HG02571 (cell line): ENCODE measurements at regions not wholly inside any gene's neighbourhood (a gene's known extent, or its start where the extent isn't known, plus 50 kb on each side); places are given as distances from the start of the nearest gene placed in this dataset.
A peak's percentile ranks its signal among the peaks of the same experiment; 100 is the strongest.

Experiments used
- ATAC-seq: cut with Tn5 transposase; IDR thresholded peaks from one replicate; pipeline ENCODE4 v1.9.1; 2021; ENCODE audit warnings: mild to moderate bottlenecking, moderate library complexity; ENCODE audit not compliant: unreplicated experiment

DNA sequence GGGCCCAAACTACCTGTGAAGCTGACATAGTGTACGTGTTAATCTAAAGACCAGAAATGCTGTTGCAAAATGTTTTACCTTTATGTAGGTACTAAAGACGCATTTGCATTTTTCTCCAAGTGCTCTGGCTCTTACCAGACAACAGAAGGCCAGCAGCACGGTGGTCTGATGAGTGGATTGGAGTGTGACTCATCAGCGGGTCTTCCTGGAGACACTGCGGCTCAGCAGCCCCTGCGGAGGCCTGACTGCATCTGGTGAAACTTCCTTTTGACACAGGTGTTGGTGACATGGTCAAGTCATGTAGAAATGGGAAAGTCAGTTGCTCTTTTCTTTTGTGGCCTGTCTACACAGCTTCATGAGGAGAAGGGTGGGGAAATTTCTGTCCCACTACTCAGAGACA, 723.6 kb downstream of the INHBA start:
- ATAC-seq, result no peak

DNA sequence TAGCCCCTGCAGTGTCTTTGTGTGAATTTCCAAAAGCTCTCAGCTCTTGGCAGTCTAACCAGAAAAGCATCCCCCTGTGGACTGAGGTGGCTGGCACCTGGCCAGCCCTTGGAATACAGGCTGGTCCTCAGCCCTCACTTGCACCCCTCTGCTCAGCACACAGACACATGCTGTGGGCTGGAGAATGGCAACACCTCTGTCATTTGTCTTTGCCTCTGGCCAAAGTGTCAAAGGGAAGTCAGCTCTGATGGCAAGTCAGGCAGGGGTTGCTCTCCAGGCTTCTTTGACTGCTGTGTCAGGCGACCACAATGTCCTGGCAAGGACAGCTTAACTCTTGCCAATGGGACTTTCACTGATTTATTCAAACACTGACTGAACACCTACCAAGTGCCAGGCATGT, 724.8 kb downstream of the INHBA start:
- no peak for ATAC-seq

DNA sequence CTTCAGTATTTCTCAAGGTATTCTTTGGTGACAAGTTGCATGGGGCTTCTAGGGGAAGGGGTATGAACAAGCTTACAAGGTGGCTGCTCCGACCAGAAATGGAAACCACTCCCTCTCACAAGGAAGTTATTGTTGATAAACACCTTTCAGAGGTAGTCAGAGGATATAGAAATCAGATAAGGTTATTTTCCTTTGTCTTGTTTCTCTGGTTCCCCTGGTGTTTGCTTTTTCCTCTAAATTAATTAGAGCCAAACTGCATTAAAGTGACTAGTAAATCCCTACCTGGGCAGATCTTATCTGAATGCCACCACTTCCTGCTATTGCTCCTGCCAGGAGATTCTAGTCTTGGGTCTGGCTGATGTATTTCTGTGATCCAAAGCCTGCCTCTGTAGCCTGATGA, 725.4 kb downstream of the INHBA start:
- ATAC-seq, result no peak

DNA sequence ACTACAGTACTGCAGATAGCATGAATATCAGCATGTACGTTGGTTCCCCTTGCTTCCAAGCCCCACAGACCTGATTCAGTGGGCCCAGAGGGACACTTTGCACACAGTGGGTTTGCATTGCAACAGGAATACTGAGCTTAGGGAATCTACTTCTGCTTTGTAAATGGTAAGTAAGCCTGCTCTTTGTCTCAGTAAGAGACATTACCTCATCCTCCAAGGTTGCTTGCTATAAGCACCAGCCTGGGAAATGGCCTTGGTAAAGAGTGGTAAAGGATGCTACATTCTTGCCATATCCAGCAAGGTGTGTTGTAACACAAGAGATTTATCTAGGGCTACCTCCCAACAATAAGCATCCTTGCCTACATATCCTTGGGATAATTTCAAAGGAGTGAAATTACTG, 730.5 kb downstream of the INHBA start:
- ATAC-seq, result no peak

DNA sequence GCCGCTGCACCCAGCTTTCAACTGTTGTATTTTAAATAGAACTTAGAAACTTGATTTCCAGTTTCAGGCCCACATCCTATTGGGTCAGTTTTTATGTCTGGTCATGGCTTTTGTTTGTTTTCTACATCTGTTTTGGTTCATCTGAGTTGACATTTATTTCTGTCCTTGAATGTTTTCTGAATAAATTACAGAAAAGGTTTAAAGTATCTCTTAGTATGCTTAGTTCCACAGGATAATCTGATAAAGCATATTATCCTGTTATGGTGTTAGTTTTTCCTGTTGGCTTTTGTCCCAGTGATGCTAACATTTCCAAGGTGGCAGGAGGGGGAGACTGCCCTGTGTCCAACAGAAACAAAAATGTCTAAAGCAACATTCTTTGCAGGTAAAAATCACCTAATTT, 733.2 kb downstream of the INHBA start:
- no peak for ATAC-seq

DNA sequence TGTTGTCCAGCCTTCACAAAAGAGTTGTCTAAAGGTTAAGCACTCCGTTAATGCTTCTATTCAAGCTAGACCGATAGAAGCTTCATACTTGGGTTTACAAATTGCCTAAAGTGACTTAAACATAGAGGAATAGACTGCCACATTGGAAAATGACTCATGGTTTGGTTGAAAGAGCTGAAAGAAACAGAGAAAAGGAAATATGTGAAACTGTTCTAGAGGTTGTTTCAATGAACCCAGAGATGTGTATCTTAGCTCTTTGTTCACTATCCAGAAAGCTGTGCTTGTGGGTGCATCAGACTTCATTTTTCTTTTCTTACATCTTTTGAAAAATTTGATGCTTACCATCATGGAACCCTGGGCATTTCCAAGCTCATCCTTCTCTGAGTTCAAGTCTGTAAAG, 736.2 kb downstream of the INHBA start:
- ATAC-seq, result no peak

DNA sequence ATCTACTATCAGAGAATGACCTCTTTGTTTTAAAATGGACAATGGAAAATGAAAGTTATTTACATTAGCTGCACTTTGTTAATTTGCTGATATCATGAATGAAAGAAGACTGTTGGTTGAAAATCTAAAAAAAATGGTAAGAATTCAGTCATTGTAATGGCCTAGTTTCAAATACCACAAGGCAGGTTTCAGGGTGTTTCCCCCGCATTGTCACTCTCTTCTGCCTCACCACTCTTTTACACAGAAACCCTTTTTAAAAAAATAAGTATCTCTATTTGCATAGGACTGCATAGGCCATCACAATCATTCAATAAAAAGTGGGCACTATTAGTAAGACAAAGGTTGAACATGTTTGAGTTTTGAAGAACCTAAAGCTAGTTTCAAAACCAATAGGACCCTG, 737.1 kb downstream of the INHBA start:
- ATAC-seq, result peak; percentile 76

DNA sequence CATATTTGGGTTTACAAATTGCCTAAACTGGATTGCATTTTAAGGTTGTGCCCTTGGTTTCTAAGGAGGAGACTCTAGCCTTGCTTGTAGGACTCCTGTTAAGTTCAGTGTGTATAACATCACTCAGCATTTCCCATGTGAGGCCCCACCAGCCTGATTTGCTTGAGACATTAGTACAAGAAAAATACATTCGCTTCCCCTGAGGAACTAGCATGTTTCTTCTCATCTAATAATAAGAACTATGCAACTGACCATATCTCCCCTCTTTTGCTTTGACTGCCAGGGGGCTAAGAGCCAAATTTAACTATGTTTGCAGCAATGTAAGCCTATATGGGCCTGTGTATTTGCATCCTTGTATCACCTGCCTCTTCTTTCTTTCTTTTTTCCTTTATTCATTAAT, 737.9 kb downstream of the INHBA start:
- no peak for ATAC-seq

DNA sequence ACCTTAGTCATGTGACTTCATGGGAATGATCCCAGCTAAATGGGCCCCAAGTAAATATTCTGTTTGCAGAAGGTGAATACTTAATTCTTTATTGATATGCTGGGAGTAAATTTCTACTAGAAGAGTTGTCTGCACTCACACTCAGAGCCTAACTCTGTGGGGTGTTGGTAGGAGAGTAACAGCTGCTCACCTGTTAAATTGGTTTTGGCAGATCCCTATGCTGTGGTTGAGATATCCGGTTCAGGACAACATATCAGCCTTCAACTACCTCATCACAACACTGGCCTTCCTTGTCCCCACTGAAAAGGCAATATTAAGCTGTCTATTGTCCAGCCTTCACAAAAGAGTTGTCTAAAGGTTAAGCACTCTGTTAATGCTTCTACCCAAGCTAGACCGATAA, 738.3 kb downstream of the INHBA start:
- ATAC-seq, result no peak

DNA sequence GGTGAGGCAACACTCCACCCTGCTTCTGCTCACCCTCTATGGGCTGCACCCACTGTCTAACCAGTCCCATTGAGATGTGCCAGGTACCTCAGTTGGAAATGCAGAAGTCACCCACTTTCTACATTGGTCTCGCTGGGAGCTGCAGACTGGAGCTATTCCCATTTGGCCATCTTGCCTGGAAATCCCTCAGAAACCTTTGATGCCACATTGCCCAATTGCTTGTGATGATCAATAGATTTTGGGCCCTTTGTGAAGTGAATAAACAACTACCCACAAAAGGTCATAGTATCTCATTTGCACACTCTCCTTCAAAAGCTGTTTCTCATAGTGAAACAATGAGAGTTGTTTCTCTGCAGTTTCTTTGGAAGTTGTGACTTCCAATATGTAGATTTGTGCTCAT, 742.9 kb downstream of the INHBA start:
- no peak for ATAC-seq

DNA sequence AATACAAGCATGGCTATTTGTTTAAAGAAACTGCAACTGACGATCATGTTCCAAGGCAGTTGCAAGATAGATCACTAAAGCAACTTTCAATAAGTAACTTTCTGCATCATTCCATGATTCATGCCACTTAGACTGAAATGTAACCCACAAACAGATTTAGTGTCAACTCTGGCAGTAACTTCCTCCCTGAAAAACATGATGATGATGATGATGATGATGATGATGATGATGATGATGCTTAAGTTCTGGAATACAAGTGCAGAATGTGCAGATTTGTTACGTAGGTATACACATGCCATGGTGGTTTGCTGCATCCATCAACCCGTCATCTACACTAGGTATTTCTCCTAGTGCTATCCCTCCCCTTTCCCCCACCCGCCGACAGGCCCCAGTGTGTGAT, 754.7 kb downstream of the INHBA start:
- no peak for ATAC-seq

DNA sequence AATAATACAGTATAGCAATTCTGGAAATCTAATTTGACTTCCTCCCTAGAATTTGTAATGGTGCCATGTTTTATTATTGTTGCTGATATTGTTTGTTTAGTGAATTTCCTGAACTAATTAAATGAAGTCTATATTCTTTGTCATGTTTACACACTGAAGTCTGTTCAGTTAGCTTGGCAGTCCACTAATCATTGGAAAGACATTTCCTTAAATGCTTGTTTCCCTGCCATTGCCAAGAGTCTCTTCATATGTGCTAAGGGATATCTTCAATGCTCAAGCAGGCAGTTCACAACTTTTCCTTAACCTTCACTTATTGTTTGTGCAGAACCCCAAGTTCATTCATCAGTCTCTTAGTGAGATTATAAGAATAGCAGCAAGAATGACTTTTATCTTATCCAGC, 755.3 kb downstream of the INHBA start:
- ATAC-seq, result no peak

DNA sequence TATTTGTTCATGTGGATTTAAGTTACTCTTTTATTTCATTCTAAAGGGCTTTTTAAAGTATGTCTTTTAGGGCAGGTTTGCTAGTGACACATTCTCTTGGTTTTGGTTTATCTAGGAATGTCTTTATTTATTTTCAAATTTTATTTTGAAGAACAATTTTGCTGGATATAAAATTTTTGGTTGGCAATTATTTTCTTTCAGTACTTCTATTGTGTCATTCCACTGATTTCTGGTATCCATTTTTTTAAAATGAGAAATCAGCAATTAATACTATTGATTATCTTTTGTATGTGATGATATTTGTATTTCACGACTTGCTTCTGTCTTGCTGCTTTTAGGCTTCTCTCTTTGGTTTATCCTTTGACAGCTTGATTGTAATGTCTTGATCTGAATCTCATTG, 756.3 kb downstream of the INHBA start:
- no peak for ATAC-seq

DNA sequence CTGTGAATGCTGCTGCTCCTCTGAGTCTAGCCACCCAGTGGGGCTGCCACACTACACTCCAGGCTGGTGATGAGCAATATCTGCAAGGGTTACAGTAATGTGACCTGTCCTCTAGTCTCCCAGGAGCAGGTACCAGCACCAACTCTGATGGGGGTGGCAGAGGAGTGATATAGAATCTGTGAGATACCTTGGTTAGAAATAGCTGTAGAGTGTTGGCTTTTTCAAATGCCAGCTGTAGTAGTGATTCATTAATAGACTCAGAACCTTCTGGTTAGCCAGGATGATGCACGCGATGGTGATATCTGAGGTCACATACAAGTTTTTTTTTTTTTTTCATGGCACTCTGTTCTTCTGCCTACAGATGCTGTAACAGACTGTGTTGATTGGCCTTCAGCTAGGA, 757.1 kb downstream of the INHBA start:
- ATAC-seq, result no peak

DNA sequence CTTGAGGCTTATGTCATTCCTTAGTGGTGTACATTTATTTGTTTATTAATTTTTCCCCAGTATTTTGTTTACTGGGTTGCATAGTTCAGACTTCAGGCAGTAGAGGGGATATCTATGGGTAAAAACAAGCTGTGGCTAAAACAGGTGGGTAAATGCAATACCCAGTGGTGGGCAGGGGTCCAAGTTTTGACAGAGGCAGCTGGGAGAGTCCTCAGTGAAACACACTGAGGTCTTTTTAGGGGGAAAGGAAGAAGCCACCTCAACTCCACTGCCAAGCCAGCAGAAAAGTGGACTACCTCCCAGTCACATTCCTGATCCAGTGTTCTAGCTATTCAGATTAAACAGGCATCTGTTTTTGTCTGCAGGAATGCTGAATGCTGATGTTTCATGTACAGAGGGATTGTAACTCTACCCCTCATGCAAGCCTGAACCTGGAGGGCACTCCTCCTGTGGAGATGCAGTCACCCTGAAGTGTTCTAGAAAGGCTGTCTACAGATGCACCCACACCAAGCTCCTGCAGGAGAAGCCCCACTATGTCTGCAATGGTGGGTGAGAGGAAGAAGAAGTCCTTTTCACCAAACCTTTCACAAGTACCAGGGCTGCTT, 757.8 kb downstream of the INHBA start:
- no peak for ATAC-seq

DNA sequence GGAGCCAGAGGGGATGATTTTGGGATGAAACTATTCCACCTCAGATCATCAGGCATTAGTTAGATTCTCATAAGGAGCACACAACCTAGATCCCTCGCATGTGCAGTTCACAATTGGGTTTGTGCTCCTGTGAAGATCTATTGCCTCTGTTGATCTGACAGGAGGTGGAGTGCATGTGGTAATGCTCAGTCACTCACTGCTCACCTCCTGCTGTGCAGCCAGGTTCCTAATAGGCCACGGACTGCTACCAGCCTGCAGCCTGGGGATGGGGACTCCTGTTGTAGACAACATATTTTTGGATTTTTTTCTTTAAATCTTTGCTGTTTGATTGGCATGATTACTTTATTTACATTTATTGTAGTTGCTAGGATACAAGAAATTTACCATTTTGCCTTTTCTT, 765.0 kb downstream of the INHBA start:
- ATAC-seq, result no peak

DNA sequence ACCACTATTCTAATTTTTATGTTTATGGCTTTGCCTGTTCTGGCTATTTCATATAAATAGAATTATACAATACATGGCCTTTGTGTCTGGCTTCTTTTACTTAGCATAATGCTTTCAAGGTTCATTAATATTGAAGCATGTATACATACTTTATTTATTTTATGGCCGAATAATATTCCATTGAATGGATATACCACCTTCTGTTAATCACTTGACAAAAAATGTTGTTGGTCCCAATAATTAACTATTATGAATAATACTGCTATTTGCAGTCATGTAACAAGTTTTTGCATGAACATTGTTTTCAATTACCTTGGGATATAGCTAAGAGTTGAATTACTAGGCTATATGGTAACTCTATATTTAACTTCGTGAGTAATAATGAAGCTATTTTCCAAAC, 767.5 kb downstream of the INHBA start:
- no peak for ATAC-seq

DNA sequence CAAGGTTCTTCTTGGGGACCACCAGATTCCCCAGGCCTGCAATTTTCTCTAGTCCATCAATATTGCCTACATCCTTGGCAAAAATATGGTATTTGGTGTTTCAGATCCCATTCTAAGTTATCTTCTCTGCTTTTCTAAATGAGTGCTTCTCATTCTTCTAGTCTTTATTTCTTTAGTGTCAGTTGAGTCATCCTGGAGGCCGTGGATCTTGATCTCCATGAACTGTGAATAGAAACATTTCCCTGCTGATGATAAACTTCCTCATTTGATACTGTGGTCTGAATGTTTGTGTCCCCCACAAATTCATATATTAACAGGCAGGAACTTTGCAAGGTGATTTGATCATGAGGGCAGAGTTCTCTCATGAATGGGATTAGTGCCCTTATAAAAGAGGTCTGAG, 779.3 kb downstream of the INHBA start:
- no peak for ATAC-seq

DNA sequence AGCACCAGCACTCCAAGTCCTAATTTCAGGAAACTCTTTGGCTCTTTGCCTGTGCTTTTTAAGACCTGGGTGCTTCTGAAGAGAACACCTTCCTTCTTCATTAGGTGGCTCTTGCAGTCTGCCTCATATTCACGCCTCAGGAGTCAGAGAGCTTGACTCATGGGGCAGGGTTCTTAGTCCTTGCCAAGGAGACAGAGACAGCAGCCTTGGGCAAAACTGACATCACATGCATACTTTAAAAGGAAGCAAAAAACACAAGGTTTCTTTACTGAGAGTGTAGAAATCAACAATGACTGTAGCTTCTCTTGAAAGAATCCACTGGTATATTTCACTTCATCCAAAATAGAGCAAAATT, 780.6 kb downstream of the INHBA start:
- ATAC-seq, result no peak

DNA sequence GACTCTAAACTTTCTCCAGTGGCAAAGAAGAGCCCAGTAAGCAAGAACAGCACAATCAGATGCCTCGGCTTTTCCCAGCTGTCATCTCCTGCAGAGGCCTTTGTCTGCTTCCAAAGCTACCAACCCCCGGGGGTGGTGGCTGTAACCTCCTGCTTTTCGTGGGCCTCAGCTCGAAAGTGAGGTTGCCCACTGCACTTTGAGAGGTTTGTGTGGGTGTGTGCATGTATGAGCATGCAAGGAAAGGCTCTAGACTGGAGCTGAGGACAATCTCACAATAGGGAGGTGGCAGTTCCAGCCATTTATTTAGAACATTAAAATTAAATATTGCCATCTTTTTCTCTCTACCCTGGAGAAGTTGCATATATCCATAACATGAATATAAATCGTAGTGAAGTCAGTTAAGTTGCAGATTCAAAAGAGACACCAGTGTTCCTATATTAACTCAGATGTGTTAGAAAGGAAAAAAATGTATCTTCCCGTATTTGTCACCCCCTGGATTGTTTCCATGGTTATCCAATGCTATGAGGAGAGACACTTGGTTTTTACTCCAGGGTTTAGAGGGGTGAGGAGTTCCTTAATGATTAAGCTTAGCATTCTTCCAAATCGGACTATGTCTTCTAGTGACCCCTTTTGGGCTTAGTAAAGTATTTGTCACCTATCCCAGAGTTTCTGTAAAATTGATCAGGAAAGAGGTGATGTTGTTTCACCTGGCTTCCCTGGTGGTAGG, 781.1 kb downstream of the INHBA start:
- ATAC-seq, result no peak

DNA sequence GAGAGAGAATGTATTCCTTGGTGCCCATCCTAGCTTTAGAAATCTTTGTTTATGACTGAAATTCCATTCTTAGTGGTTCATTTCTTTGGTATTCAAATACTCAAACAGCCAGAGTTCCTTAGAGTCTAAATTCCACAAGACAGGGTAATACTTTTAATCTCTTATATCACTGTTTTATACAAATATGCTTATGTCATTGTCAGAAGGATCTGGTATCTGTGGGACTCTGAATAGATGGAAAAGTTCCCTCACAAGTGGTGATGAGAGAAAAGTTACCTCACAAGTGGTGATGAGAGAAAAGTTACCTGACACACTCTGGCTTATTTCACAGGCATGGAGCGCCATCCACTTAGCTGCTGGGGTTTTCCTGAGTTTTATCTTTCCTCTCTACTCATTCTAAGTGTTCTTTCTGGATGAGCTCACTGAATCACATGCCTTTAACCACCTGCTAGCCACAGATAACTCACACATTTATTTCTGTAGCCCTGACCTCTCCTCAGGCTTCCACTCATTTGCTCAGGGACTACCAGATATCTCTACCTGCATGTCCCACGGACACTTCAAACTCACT, 784.0 kb downstream of the SUGCT start:
- ATAC-seq, result no peak

DNA sequence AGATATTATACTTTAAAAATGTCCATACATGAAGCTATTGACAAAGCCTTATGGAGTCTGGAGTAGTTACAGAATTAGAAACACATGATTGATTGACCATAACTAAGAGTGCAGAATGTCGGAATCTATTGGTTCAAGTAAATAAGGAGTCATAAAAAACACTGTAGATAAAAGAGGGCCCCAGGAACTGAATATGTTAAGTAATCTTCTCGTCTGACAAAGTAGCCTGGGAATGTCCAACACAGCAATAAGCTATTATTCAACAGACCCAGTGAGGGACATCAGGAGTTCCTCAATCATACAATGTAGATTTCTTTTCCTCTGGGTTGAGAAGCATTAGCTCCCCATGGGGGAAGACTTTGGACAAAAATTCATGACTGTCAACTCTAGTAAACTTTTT, 782.0 kb downstream of the SUGCT start:
- ATAC-seq, result no peak

DNA sequence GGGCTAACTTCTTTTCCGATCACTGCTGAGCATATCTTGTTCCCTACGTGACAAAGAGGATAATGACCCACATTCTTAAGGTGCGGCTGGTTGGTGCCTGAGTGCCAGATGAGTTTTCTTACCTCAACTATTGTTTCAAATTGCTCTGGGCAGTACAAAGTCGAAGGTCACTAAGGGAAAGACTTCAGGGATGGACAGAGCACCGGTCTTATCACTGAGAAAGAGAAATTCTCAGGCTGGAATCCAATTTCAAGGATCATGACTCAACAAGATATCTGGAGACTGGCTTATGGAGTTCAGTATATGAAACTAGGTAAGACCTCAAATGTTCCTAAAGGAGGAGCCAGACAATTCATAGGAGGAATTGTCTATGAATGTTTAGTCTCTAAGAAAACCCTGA, 780.3 kb downstream of the SUGCT start:
- no peak for ATAC-seq
